Activated gamma-delta T cell treated with anti-CD3 and anti-CD28 coated beads, Interleukin-2, amount 50 U/mL, for 16 hours (primary cell): ENCODE measurements at regions not wholly inside any gene's neighbourhood (a gene's known extent, or its start where the extent isn't known, plus 50 kb on each side); places are given as distances from the start of the nearest gene placed in this dataset.
"Not testable (repeated sequence)": the region's sequence is repeated elsewhere in the genome, so short reads cannot be mapped to it uniquely, and the experiment has no call there.

Experiments
- DNase-seq: peaks from one replicate; pipeline ENCODE4 v3.0.0-alpha.2; 2020; ENCODE audit warnings: low read depth

- no peak for DNase-seq
Measured at GRCh38 chr1:228824366-228824765, 89.1 kb downstream of the RHOU start.

- DNase-seq, result no peak
Measured at GRCh38 chr1:228825041-228825440, 89.8 kb downstream of the RHOU start.

- DNase-seq, result no peak
Measured at GRCh38 chr1:228825840-228826484, 90.7 kb downstream of the RHOU start.

GRCh38 chr1:228827019-228827418 is 91.7 kb downstream of the RHOU start:
- no peak for DNase-seq

- DNase-seq, result no peak
Measured at GRCh38 chr1:228828151-228828550, 92.9 kb downstream of the RHOU start.

- no peak for DNase-seq
Measured at GRCh38 chr1:228830185-228830953, 95.1 kb downstream of the RHOU start.

GRCh38 chr1:228830954-228831481 is 95.7 kb downstream of the RHOU start:
- DNase-seq, result no peak

GRCh38 chr1:228833911-228834688 is 98.8 kb downstream of the RHOU start:
- DNase-seq, result no peak

- DNase-seq, result no peak
Measured at GRCh38 chr1:228835456-228835855, 100.2 kb downstream of the RHOU start.

- no peak for DNase-seq
Measured at GRCh38 chr1:228835911-228836310, 100.6 kb downstream of the RHOU start.

GRCh38 chr1:228836427-228836826 is 101.1 kb downstream of the RHOU start:
- no peak for DNase-seq

- no peak for DNase-seq
Measured at GRCh38 chr1:228837032-228837431, 101.8 kb downstream of the RHOU start.

- no peak for DNase-seq
Measured at GRCh38 chr1:228837817-228838716, 102.8 kb downstream of the RHOU start.

GRCh38 chr1:228838717-228839500 is 103.6 kb downstream of the RHOU start:
- DNase-seq, result no peak

- no peak for DNase-seq
Measured at GRCh38 chr1:228839656-228840055, 104.4 kb downstream of the RHOU start.

- no peak for DNase-seq
Measured at GRCh38 chr1:228841632-228842031, 106.4 kb downstream of the RHOU start.

GRCh38 chr1:228842094-228842775 is 107.0 kb downstream of the RHOU start:
- no peak for DNase-seq

- no peak for DNase-seq
Measured at GRCh38 chr1:228845101-228845500, 109.8 kb downstream of the RHOU start.

GRCh38 chr1:228846952-228847351 is 111.7 kb downstream of the RHOU start:
- no peak for DNase-seq

GRCh38 chr1:228847451-228847850 is 112.2 kb downstream of the RHOU start:
- DNase-seq, result not testable (repeated sequence)
